ENCODE measurements at regions not wholly inside any gene's neighbourhood (a gene's known extent, or its start where the extent isn't known, plus 50 kb on each side); places are given as distances from the start of the nearest gene placed in this dataset.

GRCh38 chr20:52540509-52540908 is 348.9 kb upstream of the ZFP64 start:
- no peak for DNase-seq

- no peak for DNase-seq
Observed at GRCh38 chr20:52539891-52540290, 348.3 kb upstream of the ZFP64 start.

DNA sequence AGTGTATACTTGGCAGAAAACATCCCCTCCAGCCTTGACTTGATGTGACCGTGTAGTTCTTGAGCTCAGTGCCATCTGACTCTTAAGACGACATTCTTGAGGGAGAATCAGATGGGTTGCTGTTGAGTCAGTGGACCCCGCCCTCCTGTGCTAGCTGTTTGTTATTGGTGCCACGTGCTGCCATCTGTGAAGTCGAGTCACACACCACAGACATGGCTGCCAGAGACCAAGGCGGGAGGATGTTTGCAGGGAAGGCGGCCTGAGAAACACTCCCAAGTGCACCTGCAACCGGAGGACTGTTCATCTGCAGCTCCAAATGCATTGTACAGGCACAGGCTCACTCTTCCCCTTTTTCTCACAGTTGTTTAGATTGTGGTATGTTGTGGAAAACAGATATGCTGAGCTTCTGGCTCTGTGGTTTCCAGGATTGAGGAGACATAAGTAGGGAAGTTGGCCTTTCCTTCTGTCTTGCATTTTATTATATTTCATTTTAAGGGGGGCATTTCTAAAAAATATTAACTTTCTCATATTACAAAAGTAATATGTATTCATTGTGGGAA is 345.3 kb upstream of the ZFP64 start:
- DNase-seq, result no peak

DNA sequence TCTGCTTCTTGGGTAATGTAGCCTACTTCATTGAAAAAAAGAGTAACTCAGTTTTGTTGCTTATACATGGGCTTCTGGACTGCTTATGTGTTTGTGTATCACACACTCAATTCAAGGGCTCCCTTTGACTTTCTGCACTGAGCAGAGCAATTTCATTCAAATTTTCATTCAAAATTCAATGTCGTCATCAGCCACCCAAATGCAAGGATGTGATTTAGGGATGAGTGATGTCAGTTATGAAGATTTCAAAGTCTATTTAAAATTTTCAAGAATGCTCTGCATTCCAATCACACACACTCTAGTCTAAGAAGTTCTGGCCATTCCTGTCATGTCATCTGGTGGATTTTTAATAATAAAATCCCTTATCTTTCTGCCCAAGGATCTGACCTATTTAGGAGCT is 344.5 kb upstream of the ZFP64 start:
- no peak for DNase-seq

DNA sequence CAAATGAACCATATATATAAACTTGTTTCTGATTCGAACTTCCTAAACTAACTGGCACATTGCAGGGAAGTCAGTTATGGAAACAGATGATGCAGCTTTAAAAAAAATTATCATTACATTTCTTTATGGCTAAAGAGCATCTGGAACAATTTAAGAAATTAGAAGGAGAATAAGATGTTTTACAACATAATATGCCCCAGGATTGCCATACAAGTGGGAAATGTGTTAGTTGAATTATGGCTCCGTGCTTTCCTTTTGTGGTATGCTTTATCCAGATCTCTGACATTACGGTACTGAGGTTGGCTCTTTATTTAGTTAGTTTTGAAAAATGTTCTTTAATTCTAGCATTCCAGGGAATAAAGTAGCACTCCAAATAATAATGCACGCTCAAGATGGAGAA is 343.0 kb upstream of the ZFP64 start:
- DNase-seq, result no peak

GRCh38 chr20:52533401-52533800 is 341.8 kb upstream of the ZFP64 start:
- no peak for DNase-seq

- DNase-seq, result no peak
Observed at GRCh38 chr20:52532674-52533073, 341.1 kb upstream of the ZFP64 start.

DNA sequence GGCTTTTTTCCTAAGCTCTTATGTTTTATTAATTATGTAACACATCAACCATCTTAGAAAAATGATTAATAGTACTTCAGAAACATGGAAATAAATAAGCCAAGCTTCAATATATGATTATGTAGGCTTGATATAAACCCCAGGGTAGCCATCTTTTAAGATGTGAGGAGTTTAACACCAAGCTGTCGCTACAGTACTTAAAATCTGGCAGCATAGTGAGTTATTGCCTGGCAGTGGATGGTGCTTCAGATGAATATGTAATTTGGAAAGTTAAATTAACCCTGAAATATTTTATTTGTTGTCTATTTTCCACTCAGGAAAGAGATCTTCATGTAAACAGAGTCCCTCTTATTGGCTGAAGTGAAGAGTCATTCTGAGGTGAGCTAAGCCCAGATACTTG is 339.0 kb upstream of the ZFP64 start:
- DNase-seq, result no peak

DNA sequence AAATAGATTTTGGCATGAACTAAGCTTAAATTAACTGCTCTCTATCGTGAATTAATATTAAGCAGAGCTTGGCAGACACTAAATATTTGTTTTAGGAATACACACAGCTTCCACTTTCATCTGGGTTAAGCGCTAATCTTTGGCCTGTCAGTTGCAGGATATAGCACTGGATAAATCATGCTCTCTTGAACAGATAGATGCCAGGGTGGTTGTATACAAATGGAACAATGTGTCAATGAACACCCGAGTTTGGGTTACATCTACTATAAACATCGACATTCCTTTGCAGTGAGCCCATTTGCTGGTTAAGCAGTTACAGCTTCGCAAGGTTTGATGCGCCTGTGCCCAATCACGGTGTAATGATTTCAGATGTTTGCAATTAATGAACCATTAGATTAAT is 338.2 kb upstream of the ZFP64 start:
- DNase-seq, result no peak

DNA sequence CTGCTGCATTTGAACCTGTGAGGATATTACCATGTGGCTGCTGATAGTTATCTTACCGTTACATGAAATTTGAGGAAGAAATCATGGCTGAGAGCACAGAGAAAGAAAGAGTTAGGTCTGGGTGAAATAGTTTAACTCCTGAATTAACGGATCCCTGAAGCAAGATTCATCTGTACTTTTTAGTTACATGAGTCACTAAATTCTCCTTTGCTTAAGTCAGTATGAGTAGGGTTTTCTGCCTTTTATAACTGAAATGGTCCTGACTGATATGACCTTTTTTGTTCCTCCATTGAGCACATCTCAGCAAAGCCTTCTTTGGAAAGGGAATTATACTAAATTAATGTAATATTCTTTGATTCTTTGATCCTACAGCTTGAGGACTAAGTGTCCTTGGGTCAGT is 333.3 kb upstream of the ZFP64 start:
- DNase-seq, result no peak

DNA sequence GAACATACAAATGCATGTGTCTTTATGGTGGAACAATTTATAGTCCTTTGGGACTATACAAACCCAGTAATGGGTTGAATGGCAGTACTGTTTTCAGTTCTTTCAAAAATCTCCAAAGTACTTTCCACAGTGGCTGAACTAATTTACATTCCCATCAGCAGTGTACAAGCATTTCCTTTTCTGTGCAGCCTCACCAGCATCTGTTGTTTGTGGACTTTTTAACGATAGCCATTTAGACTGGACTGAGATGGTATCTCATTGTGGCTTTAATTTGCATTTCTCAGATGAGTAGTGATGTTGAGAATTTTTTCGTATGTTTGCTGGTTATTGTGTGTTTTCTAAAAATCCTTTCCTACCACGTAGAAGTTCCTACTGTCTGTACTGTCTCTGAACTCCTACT is 327.2 kb upstream of the ZFP64 start:
- no peak for DNase-seq

DNA sequence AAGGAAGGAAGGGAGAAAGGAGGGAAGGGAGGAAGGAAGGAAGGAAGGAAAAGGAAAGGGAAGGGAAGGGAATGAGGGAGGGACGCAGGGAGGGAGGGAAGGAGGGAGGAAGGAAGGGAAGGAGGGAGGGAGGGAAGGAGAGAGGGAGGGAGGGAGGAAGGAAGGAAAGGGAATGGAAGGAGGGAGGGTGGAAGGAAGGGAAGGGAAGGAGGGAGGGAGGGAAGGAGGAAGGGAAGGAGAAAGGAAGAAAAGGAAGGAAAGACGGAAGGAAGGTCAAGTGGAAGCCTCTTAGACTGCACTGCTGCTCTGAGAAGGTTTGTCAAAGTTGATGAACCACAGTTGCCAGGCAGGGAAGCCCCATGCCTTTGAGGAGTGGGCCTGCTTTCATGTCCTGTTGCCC is 324.3 kb upstream of the ZFP64 start:
- DNase-seq, result no peak

DNA sequence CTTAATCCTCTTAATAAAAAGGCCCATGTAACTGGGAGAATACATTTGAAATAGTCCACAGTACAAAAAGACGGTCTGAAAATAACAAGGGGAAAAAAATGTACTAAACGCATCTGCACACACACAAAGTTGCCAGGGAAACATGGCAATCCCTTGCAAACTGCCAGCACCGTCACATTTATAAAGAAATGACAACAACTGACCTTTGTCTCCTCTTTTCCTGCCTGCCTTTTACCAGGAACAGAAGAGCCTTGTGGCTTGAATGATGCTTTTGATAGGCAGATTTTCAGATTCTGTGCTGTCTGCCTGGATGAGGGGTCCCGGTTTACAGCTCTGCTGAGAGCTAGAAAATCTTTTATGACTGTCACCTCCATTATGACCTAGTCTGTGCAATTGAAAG is 308.6 kb upstream of the ZFP64 start:
- no peak for DNase-seq

DNA sequence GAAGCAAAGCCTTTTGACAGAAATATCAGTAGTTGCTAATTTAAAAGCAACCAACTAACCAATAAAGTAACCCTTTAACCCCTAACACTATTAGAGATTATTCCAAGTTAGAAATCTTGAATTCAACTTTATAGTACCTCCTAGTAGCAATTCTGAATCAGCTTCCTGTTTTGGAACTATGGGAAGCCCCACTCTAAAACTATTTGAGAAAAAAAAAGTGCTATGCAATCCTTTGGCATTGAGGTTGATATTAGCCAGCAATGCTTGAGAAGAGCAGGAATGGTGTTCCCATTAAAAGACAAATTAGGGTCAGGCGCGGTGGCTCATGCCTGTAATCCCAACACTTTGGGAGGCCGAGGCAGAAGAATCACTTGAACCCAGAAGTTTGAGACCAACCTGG is 306.2 kb upstream of the ZFP64 start:
- DNase-seq, result no peak

- no peak for DNase-seq
Observed at GRCh38 chr20:52496191-52496590, 304.6 kb upstream of the ZFP64 start.

GRCh38 chr20:52494244-52494643 is 302.7 kb upstream of the ZFP64 start:
- no peak for DNase-seq

- no peak for DNase-seq
Observed at GRCh38 chr20:52493171-52493721, 301.7 kb upstream of the ZFP64 start.

DNA sequence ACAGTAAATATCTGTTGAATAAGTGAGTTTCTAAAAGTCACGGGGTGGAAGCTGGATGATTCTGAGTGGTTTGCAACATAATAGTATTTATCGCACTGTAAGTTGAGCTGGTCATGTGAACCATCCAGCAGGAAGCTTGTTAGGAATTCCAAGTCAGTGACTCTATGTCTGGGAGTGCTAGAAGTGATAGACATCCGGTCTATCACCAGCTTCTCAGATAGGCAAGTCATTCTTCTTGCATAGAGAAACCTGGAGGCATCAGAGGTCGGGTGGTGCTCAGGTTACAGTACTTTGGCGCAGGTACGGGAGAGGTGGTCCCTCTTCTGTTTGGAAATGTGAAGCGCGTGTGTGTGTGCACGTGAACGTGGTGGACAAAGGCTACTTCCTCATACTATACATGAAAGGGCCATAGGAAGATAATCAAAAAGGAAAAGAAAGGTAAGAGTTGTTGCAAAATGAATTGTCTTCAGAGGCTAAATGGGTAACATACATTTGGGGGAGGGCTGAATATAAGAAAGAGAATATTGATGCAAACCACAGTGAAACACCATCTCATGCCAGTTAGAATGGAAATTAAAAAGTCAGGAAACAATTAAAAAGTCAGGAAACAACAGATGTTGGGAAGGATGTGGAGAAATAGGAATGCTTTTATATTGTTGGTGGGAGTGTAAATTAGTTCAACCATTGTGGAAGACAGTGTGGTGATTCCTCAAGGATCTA is 299.3 kb upstream of the ZFP64 start:
- no peak for DNase-seq

DNA sequence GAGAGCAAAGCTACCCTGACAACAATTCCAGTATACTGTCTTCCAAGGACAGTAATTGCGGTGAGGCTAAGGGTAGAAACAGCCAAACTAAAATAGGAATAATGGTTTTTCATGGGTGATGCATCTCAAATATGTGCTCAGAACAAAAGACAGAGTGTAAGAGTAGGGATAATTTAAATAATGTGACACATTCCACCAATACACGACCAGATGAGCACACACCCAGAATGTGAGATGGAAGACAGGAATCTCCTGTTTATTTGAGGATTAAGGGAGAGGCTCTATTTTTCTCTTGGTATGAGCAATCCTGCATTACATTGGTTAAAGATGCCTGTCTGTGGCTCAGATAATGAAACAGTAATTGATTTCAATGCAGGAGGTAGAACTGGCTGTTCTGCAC is 292.9 kb upstream of the ZFP64 start:
- no peak for DNase-seq

DNA sequence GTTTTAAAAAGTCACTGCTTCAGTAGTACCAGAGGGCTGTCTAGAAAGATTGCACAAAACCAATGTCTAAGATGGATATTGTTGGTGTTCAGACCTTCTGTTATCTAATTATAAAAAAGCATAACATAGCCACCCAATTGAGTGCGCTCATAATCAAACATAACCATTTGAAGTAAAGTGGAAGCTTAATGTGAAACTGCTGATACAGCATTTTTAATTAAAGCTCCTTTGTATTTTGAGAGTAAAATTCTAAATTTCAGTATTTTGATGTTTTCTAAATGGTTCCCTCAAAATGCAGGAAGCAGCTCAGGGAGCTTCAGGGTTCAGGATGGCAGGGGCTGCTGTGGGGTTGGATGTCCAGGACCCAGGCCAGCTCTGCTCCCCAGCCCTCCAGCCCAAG is 291.8 kb upstream of the ZFP64 start:
- DNase-seq, result no peak

GRCh38 chr20:52482044-52482443 is 290.5 kb upstream of the ZFP64 start:
- DNase-seq, result no peak

- DNase-seq, result no peak
Observed at GRCh38 chr20:52481443-52481842, 289.9 kb upstream of the ZFP64 start.

GRCh38 chr20:52476074-52476750 is 284.6 kb upstream of the ZFP64 start:
- no peak for DNase-seq

- no peak for DNase-seq
Observed at GRCh38 chr20:52473186-52473585, 281.6 kb upstream of the ZFP64 start.

Data from NCI-H446 (cell line).